GM18507 (cell line): ENCODE measurements at regions not wholly inside any gene's neighbourhood (a gene's known extent, or its start where the extent isn't known, plus 50 kb on each side); places are given as distances from the start of the nearest gene placed in this dataset.

Experiments used
- DNase-seq: peaks from one replicate; pipeline ENCODE4 v3.0.0; 2011; ENCODE audit warnings: low read depth; ENCODE audit not compliant: insufficient read length; ENCODE audit errors: extremely low spot score
- FAIRE-seq: peaks from 2 replicates; lab custom pipeline; 2011; peaks lifted over from hg19 to GRCh38; lab: Jason Lieb, UNC

GRCh38 chr22:49365191-49365837, 462.4 kb downstream of the BRD1 start:
- DNase-seq: no peak
- FAIRE-seq: no peak

GRCh38 chr22:49364398-49364797, 463.3 kb downstream of the BRD1 start:
- DNase-seq (no peak), FAIRE-seq (no peak)

- FAIRE-seq: no peak
- DNase-seq: no peak
Measured at GRCh38 chr22:49363526-49364230, 464.0 kb downstream of the BRD1 start.

GRCh38 chr22:49362211-49362839, 465.3 kb downstream of the BRD1 start:
- DNase-seq: no peak
- no peak for FAIRE-seq

- no peak for DNase-seq
- FAIRE-seq: no peak
Measured at GRCh38 chr22:49361164-49361563, 466.5 kb downstream of the BRD1 start.

- FAIRE-seq (no peak), DNase-seq (no peak)
Measured at GRCh38 chr22:49360746-49361145, 466.9 kb downstream of the BRD1 start.

GRCh38 chr22:49359076-49359475, 468.6 kb downstream of the BRD1 start:
- FAIRE-seq (no peak), DNase-seq (no peak)

GRCh38 chr22:49357661-49358440, 469.8 kb downstream of the BRD1 start:
- no peak for DNase-seq
- no peak for FAIRE-seq

GRCh38 chr22:49356428-49356827, 471.2 kb downstream of the BRD1 start:
- FAIRE-seq (no peak), DNase-seq (no peak)

- DNase-seq (no peak), FAIRE-seq (no peak)
Measured at GRCh38 chr22:49355211-49355920, 472.3 kb downstream of the BRD1 start.

GRCh38 chr22:49354516-49355210, 473.0 kb downstream of the BRD1 start:
- FAIRE-seq (no peak), DNase-seq (no peak)

GRCh38 chr22:49353235-49353634, 474.4 kb downstream of the BRD1 start:
- no peak for FAIRE-seq
- DNase-seq: no peak

GRCh38 chr22:49352361-49353169, 475.1 kb downstream of the BRD1 start:
- DNase-seq (no peak), FAIRE-seq (no peak)

- DNase-seq (no peak), FAIRE-seq (no peak)
Measured at GRCh38 chr22:49351761-49352227, 475.9 kb downstream of the BRD1 start.

- DNase-seq: no peak
- FAIRE-seq: no peak
Measured at GRCh38 chr22:49350441-49351121, 477.1 kb downstream of the BRD1 start.

- FAIRE-seq (no peak), DNase-seq (no peak)
Measured at GRCh38 chr22:49349841-49350381, 477.8 kb downstream of the BRD1 start.

- FAIRE-seq: no peak
- DNase-seq: no peak
Measured at GRCh38 chr22:49349181-49349835, 478.4 kb downstream of the BRD1 start.
